IMR-90 (cell line): ENCODE measurements at regions not wholly inside any gene's neighbourhood (a gene's known extent, or its start where the extent isn't known, plus 50 kb on each side); places are given as distances from the start of the nearest gene placed in this dataset.

ENCODE experiments used
- ATAC-seq: fragments of 200-7000 bp; cut with Tn5 transposase; 2 replicates; pipeline ENCODE4 v1.9.1; 2020; ENCODE audit warnings: low read depth, mild to moderate bottlenecking, moderate library complexity
- BruUV-seq: library from RNA; stranded (reverse); fragments of 400-500 nt; replicated peaks from 2 replicates; lab custom pipeline; 2021; lab: Mats Ljungman, UMichigan
- CTCF ChIA-PET: fragments of 300-600 bp; formaldehyde crosslinking; extraction: SDS; loops from one replicate; lab custom pipeline; 2021; ENCODE audit warnings: antibody characterized with exemption; lab: Yijun Ruan, JAX
- POLR2A ChIA-PET: fragments of 300-600 bp; sonication (Branson Sonifier 250); formaldehyde crosslinking; loops from one replicate; lab custom pipeline; 2022; ENCODE audit warnings: antibody characterized with exemption; ENCODE audit not compliant: unreplicated experiment; lab: Charles Lee
- DNase-seq: peaks from one replicate; pipeline ENCODE4 v3.0.0; 2013
- H2AFZ ChIP-seq: replicated peaks from 2 replicates; pipeline ENCODE3; 2013; ENCODE audit warnings: low read length, mild to moderate bottlenecking; ENCODE audit not compliant: poor library complexity
- H2AK5ac ChIP-seq: 2 replicates; pipeline ENCODE4 v1.6.1; 2013; ENCODE audit warnings: low read depth, low read length, inconsistent platforms
- H2AK9ac ChIP-seq: replicated peaks from 2 replicates; pipeline ENCODE3; 2013; ENCODE audit warnings: mild to moderate bottlenecking, low read depth, low read length, moderate library complexity; ENCODE audit not compliant: poor library complexity
- H2BK120ac ChIP-seq: 2 replicates; pipeline ENCODE4 v1.6.1; 2013; ENCODE audit warnings: low read depth, low read length, inconsistent platforms
- H2BK15ac ChIP-seq: 3 replicates; pipeline ENCODE4 v1.6.1; 2013; ENCODE audit warnings: low read depth, low read length, inconsistent platforms
- H2BK20ac ChIP-seq: 2 replicates; pipeline ENCODE4 v1.6.1; 2013; ENCODE audit warnings: low read depth, mild to moderate bottlenecking, inconsistent platforms, low read length, moderate library complexity
- H2BK5ac ChIP-seq: 2 replicates; pipeline ENCODE4 v1.6.1; 2013; ENCODE audit warnings: mild to moderate bottlenecking, low read depth, low read length, inconsistent platforms; ENCODE audit not compliant: poor library complexity, severe bottlenecking
- H3K14ac ChIP-seq: replicated peaks from 2 replicates; pipeline ENCODE4 v1.6.1; 2013; ENCODE audit warnings: low read depth, low read length, inconsistent platforms
- H3K18ac ChIP-seq: 2 replicates; pipeline ENCODE4 v1.6.1; 2013; ENCODE audit warnings: low read depth, low read length, control low read depth
- H3K23ac ChIP-seq: 2 replicates; pipeline ENCODE4 v1.6.1; 2013; ENCODE audit warnings: low read depth, low read length, inconsistent platforms
- H3K27ac ChIP-seq: 2 replicates; pipeline ENCODE4 v1.5.1; 2013; ENCODE audit warnings: mild to moderate bottlenecking, control low read depth, low read length; ENCODE audit not compliant: insufficient read depth
- H3K27me3 ChIP-seq: 2 replicates; pipeline ENCODE4 v1.6.1; 2013; ENCODE audit warnings: low read length; ENCODE audit not compliant: control insufficient read depth, insufficient read depth
- H3K36me3 ChIP-seq: 2 replicates; pipeline ENCODE4 v1.6.1; 2013; ENCODE audit warnings: low read length, mixed read lengths; ENCODE audit not compliant: control insufficient read depth, insufficient read depth
- H3K4ac ChIP-seq: 2 replicates; pipeline ENCODE4 v1.6.1; 2013; ENCODE audit warnings: low read depth, low read length, inconsistent platforms
- H3K4me1 ChIP-seq: 2 replicates; pipeline ENCODE4 v1.6.1; 2013; ENCODE audit warnings: low read length, mixed read lengths; ENCODE audit not compliant: control insufficient read depth, insufficient read depth
- H3K4me2 ChIP-seq: 2 replicates; pipeline ENCODE4 v1.6.1; 2013; ENCODE audit warnings: low read depth, mild to moderate bottlenecking, control low read depth, low read length, moderate library complexity
- H3K4me3 ChIP-seq: 2 replicates; pipeline ENCODE4 v1.5.1; 2013; ENCODE audit warnings: low read depth, mild to moderate bottlenecking, control low read depth, low read length, moderate library complexity; ENCODE audit not compliant: insufficient read depth
- H3K56ac ChIP-seq: 2 replicates; pipeline ENCODE4 v1.6.1; 2013; ENCODE audit warnings: low read length, inconsistent platforms; ENCODE audit not compliant: insufficient read depth; ENCODE audit errors: extremely low read depth
- H3K79me1 ChIP-seq, 2 experiments: 2 replicates each; pipeline ENCODE4 v1.6.1; 2013; ENCODE audit warnings: low read length in 2 of 2, inconsistent platforms in 1 of 2, low read depth in 1 of 2
- H3K9ac ChIP-seq: 2 replicates; pipeline ENCODE4 v1.6.1; 2013; ENCODE audit warnings: low read depth, low read length, control low read depth
- H3K9me1 ChIP-seq: 2 replicates; pipeline ENCODE4 v1.6.1; 2013; ENCODE audit warnings: low read length, inconsistent platforms; ENCODE audit not compliant: insufficient read depth
- H3K9me3 ChIP-seq: 2 replicates; pipeline ENCODE4 v1.6.1; 2013; ENCODE audit warnings: low read length; ENCODE audit not compliant: control insufficient read depth, insufficient read depth
- H4K20me1 ChIP-seq: 2 replicates; pipeline ENCODE4 v1.6.1; 2013; ENCODE audit warnings: low read length, inconsistent platforms; ENCODE audit not compliant: insufficient read depth
- H4K5ac ChIP-seq: 2 replicates; pipeline ENCODE4 v1.6.1; 2013; ENCODE audit warnings: mild to moderate bottlenecking, low read depth, low read length, control low read depth
- H4K8ac ChIP-seq, 2 experiments: 2 replicates each; pipeline ENCODE4 v1.6.1; 2013; ENCODE audit warnings: low read depth in 2 of 2, low read length in 2 of 2, control low read depth in 1 of 2, inconsistent platforms in 1 of 2
- H4K91ac ChIP-seq: 2 replicates; pipeline ENCODE4 v1.6.1; 2013; ENCODE audit warnings: low read depth, low read length, inconsistent platforms; ENCODE audit not compliant: insufficient read depth
- MAZ ChIP-seq: IDR thresholded peaks from 2 replicates; pipeline ENCODE4 v1.6.1; 2012; ENCODE audit warnings: low read depth, mild to moderate bottlenecking, low read length, improper control_type of control experiment, moderate library complexity, borderline replicate concordance
- MXI1 ChIP-seq: IDR thresholded peaks from 2 replicates; pipeline ENCODE4 v1.6.1; 2012; ENCODE audit warnings: low read depth, mild to moderate bottlenecking, low read length, moderate library complexity, borderline replicate concordance
- POLR2A ChIP-seq: IDR thresholded peaks from 2 replicates; pipeline ENCODE4 v1.6.1; 2012; ENCODE audit warnings: mild to moderate bottlenecking, low read depth, low read length
- WGBS, 2 experiments: methylation state at CpG; one replicate each; pipeline versions ENCODE4 v1.1.5 to v1.1.7; 2013; ENCODE audit warnings: missing lambda C conversion rate in 2 of 2; ENCODE audit not compliant: insufficient read length in 1 of 2; ENCODE audit errors: extremely low coverage in 2 of 2; 5-methylcytosine and 5-hydroxymethylcytosine counted together
- dilution Hi-C: fragments of 300-500 bp; cut with HindIII; formaldehyde crosslinking; loops from one replicate; pipeline ENCODE4 v1.14.3; 2018; ENCODE audit warnings: low sequenced_read_pairs; ENCODE audit not compliant: unreplicated experiment
- in situ Hi-C: fragments of 300-500 bp; cut with MboI; formaldehyde crosslinking; loops from 3 replicates; pipeline ENCODE4 v1.14.3; 2019; ENCODE audit warnings: low sequenced_read_pairs, inconsistent platforms, mixed read lengths
- intact Hi-C: fragments of 100-400 bp; cut with micrococcal nuclease; formaldehyde crosslinking; loops from 2 replicates; pipeline ENCODE4 v1.10.0; 2022
- TF ChIP-seq, protein P1 (sequence below): fragments of 150-350 bp; IDR thresholded peaks from 2 replicates; pipeline ENCODE4 v1.6.1; 2017; ENCODE audit warnings: mild to moderate bottlenecking, antibody characterized with exemption, low read length, low read depth

- in situ Hi-C loops: no loop called here
- Histone ChIP-seq H4K91ac (no peak overlapping the region), H2AK5ac (no peak overlapping the region), H3K56ac (no peak overlapping the region), H3K9me1 (no peaks in the 10 kb centered on the region), H3K4me2 (no peak overlapping the region), H3K79me1 (no peaks in the 10 kb centered on the region), H2BK5ac (no peak overlapping the region), H4K5ac (no peak overlapping the region), H3K4me1 (no peaks in the 10 kb centered on the region), H2BK15ac (no peak overlapping the region), H2AFZ (no peak overlapping the region), H3K4me3 (no peak overlapping the region), H3K14ac (no peak overlapping the region), H3K27ac (no peak overlapping the region), H3K36me3 (no peaks in the 10 kb centered on the region), H2AK9ac (no peak overlapping the region), H3K9ac (no peak overlapping the region), H2BK20ac (no peak overlapping the region), H3K23ac (no peak overlapping the region), H4K20me1 (no peaks in the 10 kb centered on the region), H2BK120ac (no peak overlapping the region), H3K18ac (no peak overlapping the region), H4K8ac (no peak overlapping the region), H3K4ac (no peak overlapping the region), H3K27me3 (peaks cover 24% of the 10 kb centered on the region), H3K9me3 (no peaks in the 10 kb centered on the region; the same call in 1 of the 2 replicates)
- TF ChIP-seq POLR2A (no peak), MAZ (no peak), MXI1 (no peak)
- TF ChIP-seq, protein P1, sequence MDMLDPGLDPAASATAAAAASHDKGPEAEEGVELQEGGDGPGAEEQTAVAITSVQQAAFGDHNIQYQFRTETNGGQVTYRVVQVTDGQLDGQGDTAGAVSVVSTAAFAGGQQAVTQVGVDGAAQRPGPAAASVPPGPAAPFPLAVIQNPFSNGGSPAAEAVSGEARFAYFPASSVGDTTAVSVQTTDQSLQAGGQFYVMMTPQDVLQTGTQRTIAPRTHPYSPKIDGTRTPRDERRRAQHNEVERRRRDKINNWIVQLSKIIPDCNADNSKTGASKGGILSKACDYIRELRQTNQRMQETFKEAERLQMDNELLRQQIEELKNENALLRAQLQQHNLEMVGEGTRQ: no peak
- CTCF ChIA-PET: no interaction called here
- dilution Hi-C loops: no loop called here
- intact Hi-C loops: loop anchor here (1.0 kb wide), 1 partner anchor 17 kb away; no protein-coding TSS in a partner anchor
- WGBS, 2 experiments: 20% methylated on average over 1 of the region's 3 CpGs; no CpG with 5 or more reads in 1 of the 2 experiments
- BruUV-seq: no TSS peak
- DNase-seq (no peak), ATAC-seq (no peak)
- POLR2A ChIA-PET: no interaction called here
These were observed 82.7 kb upstream of the KLF13 start for GRCh38 chr15:31243895-31244294.
